NOMO-1 (cell line): ENCODE measurements at regions not wholly inside any gene's neighbourhood (a gene's known extent, or its start where the extent isn't known, plus 50 kb on each side); places are given as distances from the start of the nearest gene placed in this dataset.

Experiments used
- DNase-seq, 2 experiments: peaks; one replicate each; lab custom pipeline; 2025; ENCODE audit not compliant: unreplicated experiment in 2 of 2; lab: John Stamatoyannopoulos, UW

DNA sequence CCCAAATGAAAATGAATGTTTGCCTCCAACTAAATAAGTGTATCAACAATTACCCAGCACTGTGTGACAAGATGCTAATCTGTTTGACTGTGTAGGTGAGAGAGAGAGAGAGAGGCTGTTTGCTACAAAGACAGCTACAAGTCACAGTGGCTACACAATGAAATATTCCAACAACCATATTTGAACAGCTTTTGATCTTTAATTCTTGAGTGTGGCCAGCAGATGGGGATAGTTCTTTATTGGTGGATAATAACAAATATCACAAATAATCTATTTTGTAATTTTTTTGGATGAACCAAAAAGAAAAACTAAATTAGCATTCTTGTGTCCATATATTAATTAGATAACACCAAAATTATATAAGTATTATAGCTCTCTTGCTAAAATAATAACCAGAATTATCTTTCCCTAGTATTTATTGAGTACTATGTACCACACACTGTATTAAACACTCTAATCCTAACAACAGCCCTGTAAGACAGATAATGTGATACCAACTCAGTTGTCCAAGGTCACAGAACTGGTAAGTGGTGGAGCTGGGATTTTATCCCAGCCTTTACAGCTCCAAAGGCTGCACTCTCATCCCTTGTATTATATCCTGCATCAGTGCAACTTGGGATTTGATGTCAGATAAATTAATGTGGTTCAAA lies 61.9 kb upstream of the C3orf80 start:
- DNase-seq, result peak in 1 of 2 experiments; percentile 53

DNA sequence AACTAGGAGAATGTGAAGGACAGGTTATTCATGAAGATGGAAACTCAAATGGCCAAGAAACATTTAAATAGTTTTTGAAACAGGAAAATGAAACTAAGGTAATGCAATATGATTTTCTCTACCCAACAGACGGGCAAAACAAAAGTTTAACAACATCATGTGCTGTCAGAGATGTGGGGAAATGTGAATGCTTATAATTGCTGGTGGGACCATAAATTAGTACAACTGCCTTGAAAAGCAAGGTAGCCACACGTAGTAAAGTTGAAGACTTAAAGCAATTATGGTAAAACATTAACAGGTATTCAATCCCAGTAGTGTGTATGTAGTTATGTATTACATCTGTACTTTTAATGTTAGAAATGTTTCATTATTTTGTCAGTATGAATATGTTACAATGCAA lies 57.0 kb upstream of the C3orf80 start:
- DNase-seq, result no peak

DNA sequence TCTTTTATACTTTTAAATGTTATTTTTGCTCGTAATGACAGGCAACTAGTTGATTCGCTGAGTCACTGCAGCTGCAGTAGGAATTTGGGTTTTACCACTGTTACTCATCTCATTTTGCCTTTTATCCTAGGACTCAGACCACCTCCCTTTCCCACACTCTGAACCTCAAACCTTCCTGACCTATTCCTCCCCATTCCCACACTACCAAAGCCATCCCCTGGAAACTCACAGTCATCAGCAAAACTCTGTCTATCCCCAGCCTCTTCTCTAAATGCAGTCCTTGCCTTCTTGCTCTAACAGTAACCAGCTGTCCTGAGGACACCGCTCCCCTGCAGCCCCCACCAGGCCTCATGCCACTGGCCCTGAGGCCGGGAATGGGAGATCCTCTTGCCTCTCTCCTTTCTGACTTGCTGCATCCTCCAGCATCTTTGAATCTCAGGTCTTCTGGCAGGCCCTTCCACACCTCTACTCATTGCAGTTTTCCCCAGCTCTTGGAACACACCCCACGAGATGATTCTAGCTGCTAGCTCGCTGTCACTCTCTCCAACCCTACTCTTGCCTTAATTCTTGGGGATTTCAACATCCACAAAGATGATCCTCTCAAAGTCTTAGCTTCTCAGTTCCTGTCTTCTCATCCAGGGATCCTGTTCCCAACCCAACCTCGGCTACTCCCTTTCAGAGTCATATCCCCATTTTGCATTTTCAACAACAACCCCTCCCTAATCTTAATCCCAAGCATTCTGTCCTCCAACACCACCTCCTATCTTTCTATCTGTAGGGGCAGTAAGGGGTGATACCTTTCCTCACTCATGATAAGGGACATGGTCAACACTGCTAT lies 55.9 kb upstream of the C3orf80 start:
- no peak for DNase-seq

DNA sequence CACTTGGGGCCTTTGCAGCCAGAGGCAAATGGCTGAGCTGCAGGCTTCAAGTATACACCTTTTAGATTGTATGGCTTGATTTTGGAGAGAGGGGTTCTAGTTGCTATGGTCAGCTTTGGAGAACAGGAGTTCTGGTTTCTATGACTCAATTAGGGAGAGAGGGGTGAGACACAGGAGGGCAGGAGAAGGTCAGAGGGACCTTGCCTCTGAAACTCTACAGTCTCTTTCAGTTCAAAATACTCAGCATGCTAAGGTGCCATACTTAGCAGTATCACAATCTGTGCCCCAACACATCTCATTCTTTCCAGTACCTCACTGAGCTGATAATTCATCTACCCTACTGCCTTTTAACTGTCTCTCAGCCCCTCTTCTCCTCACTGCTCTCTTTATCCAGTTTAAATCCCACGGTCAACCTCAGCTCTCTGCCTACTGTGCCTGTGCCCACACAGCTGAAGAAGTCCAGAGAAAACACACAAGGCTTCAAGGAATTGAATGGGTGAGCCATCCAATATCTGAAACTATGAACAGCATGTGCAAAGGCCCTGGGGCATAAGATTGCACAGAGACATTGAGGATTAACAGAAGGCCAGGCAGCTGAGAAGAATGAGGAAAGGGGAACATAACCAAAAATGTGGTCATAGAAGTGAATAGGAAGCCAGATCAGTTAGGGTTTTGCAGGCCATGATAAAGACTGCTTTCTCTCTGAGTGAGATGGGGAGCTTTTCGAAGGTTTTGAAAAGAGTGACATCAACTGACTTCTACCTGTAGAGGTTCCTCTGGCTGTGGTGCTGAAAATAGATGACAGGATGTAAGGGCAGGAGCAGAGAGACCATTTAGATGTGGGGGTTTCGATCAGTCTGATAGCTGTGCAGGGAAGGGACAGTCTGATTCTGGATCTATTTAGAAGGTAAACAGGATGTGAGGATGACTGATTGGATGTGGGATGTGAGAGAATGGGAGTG lies 54.5 kb upstream of the C3orf80 start:
- DNase-seq, result no peak

DNA sequence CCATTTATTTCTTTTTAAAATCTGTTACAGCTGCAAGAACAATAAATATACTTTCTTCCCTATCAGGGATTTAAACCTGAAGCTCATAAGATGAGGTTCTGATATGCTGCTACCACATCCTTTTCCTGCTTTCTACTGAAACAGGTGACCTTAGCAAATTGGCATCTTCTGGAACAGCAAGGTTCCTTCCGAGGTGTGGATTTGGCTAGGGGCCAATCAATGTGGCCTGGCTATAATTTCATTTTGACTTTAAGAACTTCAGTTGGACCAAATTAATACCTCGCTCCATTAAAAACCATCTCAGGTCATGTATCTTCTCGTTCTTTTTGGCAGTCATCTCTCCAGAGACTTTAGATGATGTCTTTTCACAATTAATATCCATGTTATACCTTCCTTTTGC lies 53.4 kb upstream of the C3orf80 start:
- no peak for DNase-seq

DNA sequence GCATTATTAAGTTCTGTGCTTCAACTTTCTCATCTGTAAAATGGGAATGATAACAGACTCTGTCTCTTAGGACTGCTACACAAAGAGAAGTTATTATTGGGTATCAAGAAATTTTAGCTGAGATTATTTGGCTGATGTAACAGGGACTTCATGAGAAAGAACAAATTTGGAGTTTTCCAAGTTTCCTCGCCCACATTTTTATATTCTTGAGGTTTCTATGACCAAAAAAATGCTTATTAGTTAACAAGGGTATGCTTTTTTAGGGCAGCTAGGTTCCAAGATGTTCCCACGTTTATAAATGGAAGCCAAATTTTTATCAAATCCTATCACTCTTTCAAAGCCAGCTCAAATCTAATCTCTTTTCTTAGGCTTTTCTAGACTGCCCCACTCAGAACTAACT lies 50.6 kb upstream of the C3orf80 start:
- no peak for DNase-seq
